Endodermal cell (in vitro differentiated cells): ENCODE measurements at regions not wholly inside any gene's neighbourhood (a gene's known extent, or its start where the extent isn't known, plus 50 kb on each side); places are given as distances from the start of the nearest gene placed in this dataset.

Experiments used
- DNase-seq: peaks from one replicate; pipeline ENCODE4 v3.0.0-alpha.2; 2017
- H3K27ac ChIP-seq: 2 replicates; pipeline ENCODE4 v1.5.1; 2013; ENCODE audit warnings: mild to moderate bottlenecking, low read depth, low read length, moderate library complexity
- H3K27me3 ChIP-seq: 2 replicates; pipeline ENCODE4 v1.6.1; 2013; ENCODE audit warnings: mild to moderate bottlenecking, low read length, moderate library complexity; ENCODE audit not compliant: insufficient read depth, control insufficient read depth, poor library complexity, severe bottlenecking
- H3K36me3 ChIP-seq: 2 replicates; pipeline ENCODE4 v1.7.0; 2013; ENCODE audit warnings: mild to moderate bottlenecking, low read length, moderate library complexity; ENCODE audit not compliant: control insufficient read depth, insufficient read depth
- H3K4me1 ChIP-seq: one replicate; pipeline ENCODE4 v1.7.0; 2013; ENCODE audit warnings: low read length; ENCODE audit not compliant: control insufficient read depth, insufficient read depth
- H3K4me3 ChIP-seq: 2 replicates; pipeline ENCODE4 v1.5.1; 2013; ENCODE audit warnings: mild to moderate bottlenecking, low read length, moderate library complexity
- H3K9ac ChIP-seq: 2 replicates; pipeline ENCODE4 v1.6.1; 2013; ENCODE audit warnings: mild to moderate bottlenecking, low read length, moderate library complexity; ENCODE audit not compliant: poor library complexity, severe bottlenecking; ENCODE audit errors: extremely low read depth
- H3K9me3 ChIP-seq: 2 replicates; pipeline ENCODE4 v1.6.1; 2013; ENCODE audit warnings: mild to moderate bottlenecking, low read length, moderate library complexity; ENCODE audit not compliant: control insufficient read depth
- H3K27ac Mint-ChIP-seq: 2 replicates; pipeline ENCODE4 v1.8.0; 2020; ENCODE audit warnings: mixed read lengths
- H3K27me3 Mint-ChIP-seq: 2 replicates; pipeline ENCODE4 v1.8.0; 2021; ENCODE audit warnings: mild to moderate bottlenecking, mixed read lengths; ENCODE audit not compliant: insufficient read depth
- H3K36me3 Mint-ChIP-seq: 2 replicates; pipeline ENCODE4 v1.8.0; 2020; ENCODE audit warnings: low read depth, mixed read lengths
- H3K4me1 Mint-ChIP-seq: 2 replicates; pipeline ENCODE4 v1.8.0; 2020; ENCODE audit warnings: mixed read lengths
- H3K4me3 Mint-ChIP-seq: 2 replicates; pipeline ENCODE4 v1.8.0; 2020; ENCODE audit warnings: mild to moderate bottlenecking, moderate library complexity, mixed read lengths
- H3K9me3 Mint-ChIP-seq: 2 replicates; pipeline ENCODE4 v1.8.0; 2020; ENCODE audit warnings: mild to moderate bottlenecking, mixed read lengths
- CTCF ChIP-seq: fragments of 200-600 bp; sonication (generic); conservative IDR thresholded peaks from 2 replicates; pipeline ENCODE4 v1.5.0; 2021; ENCODE audit warnings: antibody characterized with exemption, mild to moderate bottlenecking
- WGBS, 2 experiments: methylation state at CpG; one replicate each; pipeline versions ENCODE4 v1.1.5 to v1.1.7; 2013; ENCODE audit warnings: missing lambda C conversion rate in 2 of 2, mixed read lengths in 1 of 2; ENCODE audit not compliant: insufficient coverage in 1 of 2, insufficient read length in 1 of 2; 5-methylcytosine and 5-hydroxymethylcytosine counted together

GRCh38 chr18:56545464-56545863, 92.9 kb downstream of the TXNL1 start:
- Mint-ChIP-seq H3K4me1 (no peaks in the 10 kb centered on the region), H3K27ac (no peak overlapping the region), H3K36me3 (no peaks in the 10 kb centered on the region), H3K4me3 (no peak overlapping the region), H3K9me3 (no peaks in the 10 kb centered on the region), H3K27me3 (no peaks in the 10 kb centered on the region)
- Histone ChIP-seq H3K9me3 (no peaks in the 10 kb centered on the region), H3K9ac (no peak overlapping the region), H3K4me1 (no peaks in the 10 kb centered on the region), H3K27ac (no peak overlapping the region), H3K27me3 (no peaks in the 10 kb centered on the region), H3K36me3 (no peaks in the 10 kb centered on the region), H3K4me3 (no peak overlapping the region)
- TF ChIP-seq CTCF: no peak
- 100% methylated on average over 1 of the region's 1 CpG; no CpG with 5 or more reads in 1 of the 2 experiments for WGBS, 2 experiments
- DNase-seq: no peak

- WGBS, 2 experiments: 87 to 95% methylated on average over 2 of the region's 2 CpGs
- Histone ChIP-seq H3K9ac (no peak overlapping the region), H3K4me3 (no peak overlapping the region), H3K27me3 (no peaks in the 10 kb centered on the region), H3K36me3 (no peaks in the 10 kb centered on the region), H3K4me1 (no peaks in the 10 kb centered on the region), H3K27ac (no peak overlapping the region), H3K9me3 (no peaks in the 10 kb centered on the region)
- no peak overlapping the region for H3K27ac Mint-ChIP-seq
- no peak for TF ChIP-seq CTCF
- H3K9me3 Mint-ChIP-seq: no peaks in the 10 kb centered on the region
- H3K27me3 Mint-ChIP-seq: no peaks in the 10 kb centered on the region
- H3K4me3 Mint-ChIP-seq: no peak overlapping the region
- no peak for DNase-seq
- no peaks in the 10 kb centered on the region for H3K36me3 Mint-ChIP-seq
- H3K4me1 Mint-ChIP-seq: no peaks in the 10 kb centered on the region
These were observed 95.9 kb downstream of the TXNL1 start for GRCh38 chr18:56542476-56542875.

- Histone ChIP-seq H3K27ac (no peak overlapping the region), H3K4me1 (no peaks in the 10 kb centered on the region), H3K9ac (no peak overlapping the region), H3K9me3 (no peaks in the 10 kb centered on the region), H3K27me3 (no peaks in the 10 kb centered on the region), H3K36me3 (no peaks in the 10 kb centered on the region), H3K4me3 (no peak overlapping the region)
- Mint-ChIP-seq H3K9me3 (no peaks in the 10 kb centered on the region), H3K4me1 (no peaks in the 10 kb centered on the region), H3K4me3 (no peak overlapping the region), H3K27me3 (no peaks in the 10 kb centered on the region), H3K27ac (no peak overlapping the region), H3K36me3 (no peaks in the 10 kb centered on the region)
- WGBS, 2 experiments: 63 to 72% methylated on average over 2 of the region's 2 CpGs
- TF ChIP-seq CTCF: no peak
- DNase-seq: no peak
These were observed 96.6 kb downstream of the TXNL1 start for GRCh38 chr18:56541793-56542192.
